ENCODE measurements at regions not wholly inside any gene's neighbourhood (a gene's known extent, or its start where the extent isn't known, plus 50 kb on each side); places are given as distances from the start of the nearest gene placed in this dataset.
"Not testable (repeated sequence)": the region's sequence is repeated elsewhere in the genome, so short reads cannot be mapped to it uniquely, and the experiment has no call there.

GRCh38 chr9:2386566-2386965 is 235.0 kb upstream of the VLDLR start:
- no peak for ATAC-seq
- TF ChIP-seq CTCF (IDR thresholded peaks at IDR 0.05): no peak
- intact Hi-C loops (cut with DNase I): no loop called here

GRCh38 chr9:2387166-2387565 is 234.4 kb upstream of the VLDLR start:
- no peaks in the 10 kb centered on the region for H3K4me1 ChIP-seq
- DNase-seq (no peak), ATAC-seq (no peak)
- intact Hi-C loops (cut with DNase I): no loop called here
- no peaks in the 10 kb centered on the region for H3K27me3 ChIP-seq
- no peak overlapping the region for H3K4me3 ChIP-seq
- no peaks in the 10 kb centered on the region for H3K9me3 ChIP-seq
- no peak for TF ChIP-seq CTCF (IDR thresholded peaks at IDR 0.05)
- H3K27ac ChIP-seq: no peak overlapping the region
- H3K36me3 ChIP-seq: no peaks in the 10 kb centered on the region

More at GRCh38 chr9:2386566-2386965, 235.0 kb upstream of the VLDLR start:
- Histone ChIP-seq H3K27ac (no peak overlapping the region), H3K9me3 (no peaks in the 10 kb centered on the region), H3K4me1 (no peaks in the 10 kb centered on the region), H3K27me3 (no peaks in the 10 kb centered on the region), H3K4me3 (no peak overlapping the region), H3K36me3 (no peaks in the 10 kb centered on the region)
- DNase-seq: no peak

GRCh38 chr9:2389404-2389803 is 232.2 kb upstream of the VLDLR start:
- Histone ChIP-seq H3K27ac (no peak overlapping the region), H3K27me3 (no peaks in the 10 kb centered on the region), H3K36me3 (no peaks in the 10 kb centered on the region), H3K4me3 (no peak overlapping the region), H3K4me1 (no peaks in the 10 kb centered on the region), H3K9me3 (no peaks in the 10 kb centered on the region)
- DNase-seq (no peak), ATAC-seq (no peak)
- no peak for TF ChIP-seq CTCF (IDR thresholded peaks at IDR 0.05)
- intact Hi-C loops (cut with DNase I): no loop called here

- Histone ChIP-seq H3K4me1 (no peaks in the 10 kb centered on the region), H3K27me3 (no peaks in the 10 kb centered on the region), H3K27ac (no peak overlapping the region), H3K36me3 (no peaks in the 10 kb centered on the region), H3K4me3 (no peak overlapping the region), H3K9me3 (no peaks in the 10 kb centered on the region)
- no peak for TF ChIP-seq CTCF (IDR thresholded peaks at IDR 0.05)
- no peak for ATAC-seq
- intact Hi-C loops (cut with DNase I): no loop called here
- no peak for DNase-seq
These were observed 231.6 kb upstream of the VLDLR start for GRCh38 chr9:2390028-2390427.

GRCh38 chr9:2391509-2392132 is 230.0 kb upstream of the VLDLR start:
- H3K9me3 ChIP-seq; ATAC-seq; DNase-seq; H3K4me1 ChIP-seq; H3K36me3 ChIP-seq; H3K4me3 ChIP-seq; H3K27me3 ChIP-seq; H3K27ac ChIP-seq; intact Hi-C loops (cut with DNase I): not testable (repeated sequence)

GRCh38 chr9:2394087-2394741 is 227.4 kb upstream of the VLDLR start:
- H3K4me1 ChIP-seq; H3K4me3 ChIP-seq; H3K27ac ChIP-seq; intact Hi-C loops (cut with DNase I); ATAC-seq; H3K9me3 ChIP-seq; H3K27me3 ChIP-seq; DNase-seq; H3K36me3 ChIP-seq: not testable (repeated sequence)
